Thyroid gland (tissue), 4 donors: ENCODE measurements at regions not wholly inside any gene's neighbourhood (a gene's known extent, or its start where the extent isn't known, plus 50 kb on each side); places are given as distances from the start of the nearest gene placed in this dataset.

ENCODE experiments used
- DNase-seq, 2 donors: peaks; one replicate each; pipeline ENCODE4 v3.0.0-alpha.2; 2019
- H3K27ac ChIP-seq, 3 donors: fragments of 200-600 bp; sonication (generic); 1 replicate in 2 of 3; 2 replicates in 1 of 3; pipeline ENCODE4 v1.5.1; 2016 to 2019; ENCODE audit warnings: mild to moderate bottlenecking in 1 of 3, moderate library complexity in 1 of 3
- H3K27me3 ChIP-seq: fragments of 200-600 bp; sonication (generic); one replicate; pipeline ENCODE4 v1.5.1; 2019
- H3K36me3 ChIP-seq, 2 donors: fragments of 200-600 bp; sonication (generic); one replicate each; pipeline ENCODE4 v1.5.1; 2016 to 2019
- H3K4me1 ChIP-seq, 2 donors: fragments of 200-600 bp; sonication (generic); one replicate each; pipeline ENCODE4 v1.5.1; 2017 to 2019
- H3K4me3 ChIP-seq, 3 donors: fragments of 200-600 bp; sonication (generic); replicated peaks in 1 of 3; 1 replicate in 2 of 3; 2 replicates in 1 of 3; pipeline ENCODE4 v1.5.1; 2016; ENCODE audit warnings: mild to moderate bottlenecking in 1 of 3
- H3K9me3 ChIP-seq: fragments of 200-600 bp; sonication (generic); one replicate; pipeline ENCODE4 v1.5.1; 2017
- POLR2A ChIP-seq, 2 donors: fragments of 450-650 bp; IDR thresholded peaks; one replicate each; pipeline ENCODE4 v1.6.1; 2017; ENCODE audit warnings: antibody characterized with exemption in 2 of 2, mild to moderate bottlenecking in 2 of 2, moderate library complexity in 1 of 2
- WGBS, 2 donors: methylation state at CpG; one replicate each; pipeline ENCODE4 v1.1.5; 2017; 5-methylcytosine and 5-hydroxymethylcytosine counted together
- intact Hi-C: fragments of 100-400 bp; cut with DNase I; formaldehyde crosslinking; loops from one replicate; pipeline ENCODE4 v1.15.1; 2023
- TF ChIP-seq, protein P1 (sequence below), 6 experiments: fragments of 200-600 bp in 3 of 6; fragments of 450-650 bp in 3 of 6; sonication (generic) in 3 of 6; IDR thresholded peaks; one replicate each; pipeline ENCODE4 v1.5.1; 2016 to 2019; ENCODE audit warnings: antibody characterized with exemption in 6 of 6, mild to moderate bottlenecking in 2 of 6, inconsistent platforms in 1 of 6, moderate library complexity in 1 of 6

DNA sequence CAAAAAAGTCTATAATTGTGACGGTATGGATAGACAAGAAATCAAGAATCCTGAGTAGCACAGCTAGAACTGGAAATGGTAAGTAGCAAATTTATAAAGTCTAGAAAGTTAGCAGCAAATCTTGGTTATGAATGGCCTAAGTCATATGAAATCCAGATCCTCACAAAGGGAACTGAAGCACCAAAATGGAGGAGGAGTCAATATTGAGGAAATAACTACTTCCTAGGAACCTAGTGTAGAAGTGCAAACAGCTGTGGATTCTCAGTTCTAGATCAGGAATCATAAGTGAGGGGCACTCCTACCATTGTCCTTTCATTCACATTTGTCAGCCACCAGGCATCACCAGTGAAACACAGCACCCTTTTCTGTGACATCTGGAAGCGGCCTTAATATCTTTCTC lies 202.2 kb upstream of the DCN start:
- Histone ChIP-seq H3K27me3 (no peaks in the 10 kb centered on the region), H3K9me3 (no peaks in the 10 kb centered on the region), H3K4me1 (peaks cover 34 to 37% of the 10 kb centered on the region in 2 donors), H3K4me3 (no peak overlapping the region), H3K27ac (peak overlapping the region; percentile 40 to 55 (median 50)), H3K36me3 (no peaks in the 10 kb centered on the region)
- no peak for DNase-seq
- TF ChIP-seq, protein P1, sequence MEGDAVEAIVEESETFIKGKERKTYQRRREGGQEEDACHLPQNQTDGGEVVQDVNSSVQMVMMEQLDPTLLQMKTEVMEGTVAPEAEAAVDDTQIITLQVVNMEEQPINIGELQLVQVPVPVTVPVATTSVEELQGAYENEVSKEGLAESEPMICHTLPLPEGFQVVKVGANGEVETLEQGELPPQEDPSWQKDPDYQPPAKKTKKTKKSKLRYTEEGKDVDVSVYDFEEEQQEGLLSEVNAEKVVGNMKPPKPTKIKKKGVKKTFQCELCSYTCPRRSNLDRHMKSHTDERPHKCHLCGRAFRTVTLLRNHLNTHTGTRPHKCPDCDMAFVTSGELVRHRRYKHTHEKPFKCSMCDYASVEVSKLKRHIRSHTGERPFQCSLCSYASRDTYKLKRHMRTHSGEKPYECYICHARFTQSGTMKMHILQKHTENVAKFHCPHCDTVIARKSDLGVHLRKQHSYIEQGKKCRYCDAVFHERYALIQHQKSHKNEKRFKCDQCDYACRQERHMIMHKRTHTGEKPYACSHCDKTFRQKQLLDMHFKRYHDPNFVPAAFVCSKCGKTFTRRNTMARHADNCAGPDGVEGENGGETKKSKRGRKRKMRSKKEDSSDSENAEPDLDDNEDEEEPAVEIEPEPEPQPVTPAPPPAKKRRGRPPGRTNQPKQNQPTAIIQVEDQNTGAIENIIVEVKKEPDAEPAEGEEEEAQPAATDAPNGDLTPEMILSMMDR (IDR thresholded peaks at IDR 0.05) = no peak
- no peak for TF ChIP-seq POLR2A (IDR thresholded peaks at IDR 0.05)
- 97 to 98% methylated on average over 2 of the region's 2 CpGs for WGBS, 2 donors
- intact Hi-C loops = no loop called here

DNA sequence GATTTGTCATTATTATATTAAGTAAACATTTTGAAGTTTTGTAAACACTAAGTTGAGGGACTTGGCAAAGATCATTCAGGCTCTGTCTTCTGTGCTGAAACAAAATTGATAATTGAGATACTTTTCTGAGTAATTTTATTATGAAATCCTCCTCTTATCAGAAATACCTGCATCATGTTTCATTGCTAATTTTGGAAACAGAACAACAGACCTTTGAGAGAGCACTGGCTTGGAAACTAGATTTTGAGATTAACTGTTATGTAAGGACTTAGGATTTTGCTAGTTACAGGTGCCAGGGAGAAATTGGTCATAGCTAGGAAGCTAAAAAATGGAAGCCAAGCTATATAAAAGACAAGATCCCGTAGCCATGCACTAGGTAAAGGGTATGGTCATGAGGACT lies 201.7 kb upstream of the DCN start:
- 91% methylated on average over 1 of the region's 1 CpG for WGBS, 2 donors
- no peaks in the 10 kb centered on the region for H3K36me3 ChIP-seq
- no peak overlapping the region for H3K4me3 ChIP-seq
- H3K9me3 ChIP-seq = no peaks in the 10 kb centered on the region
- intact Hi-C loops = no loop called here
- peak overlapping the region; percentile 40 to 55 (median 50) for H3K27ac ChIP-seq
- peaks cover 34 to 37% of the 10 kb centered on the region in 2 donors for H3K4me1 ChIP-seq
- TF ChIP-seq, protein P1 (IDR thresholded peaks at IDR 0.05) = no peak
- no peak for TF ChIP-seq POLR2A (IDR thresholded peaks at IDR 0.05)
- DNase-seq = no peak
- no peaks in the 10 kb centered on the region for H3K27me3 ChIP-seq

DNA sequence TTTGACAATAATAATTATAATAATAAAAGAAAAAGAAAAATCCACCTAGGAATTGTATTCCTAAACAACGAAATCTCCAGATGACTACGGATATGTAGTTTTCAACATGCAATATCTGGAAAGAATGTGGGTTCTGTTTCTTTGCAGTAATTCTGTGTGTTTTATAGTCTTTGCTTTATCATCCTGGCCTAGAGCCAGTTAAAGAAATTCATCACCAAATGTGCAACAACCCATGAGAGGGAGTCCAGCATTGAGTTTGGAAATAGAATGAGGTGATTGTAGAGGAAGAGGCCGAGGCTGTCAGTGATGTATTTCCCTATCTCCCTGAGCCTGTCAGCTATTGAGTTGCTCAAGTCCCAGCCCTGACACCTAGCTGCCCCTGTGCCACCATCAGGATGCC lies 200.5 kb upstream of the DCN start:
- intact Hi-C loops = no loop called here
- Histone ChIP-seq H3K4me1 (peaks cover 21 to 25% of the 10 kb centered on the region in 2 donors), H3K36me3 (no peaks in the 10 kb centered on the region), H3K27me3 (no peaks in the 10 kb centered on the region), H3K4me3 (no peak overlapping the region), H3K27ac (peak overlapping the region in 1 of 3 donors; percentile 91), H3K9me3 (no peaks in the 10 kb centered on the region)
- no peak for DNase-seq
- WGBS, 2 donors = 73 to 90% methylated on average over 3 of the region's 3 CpGs
- TF ChIP-seq, protein P1 (IDR thresholded peaks at IDR 0.05) = no peak
- TF ChIP-seq POLR2A (IDR thresholded peaks at IDR 0.05) = no peak

DNA sequence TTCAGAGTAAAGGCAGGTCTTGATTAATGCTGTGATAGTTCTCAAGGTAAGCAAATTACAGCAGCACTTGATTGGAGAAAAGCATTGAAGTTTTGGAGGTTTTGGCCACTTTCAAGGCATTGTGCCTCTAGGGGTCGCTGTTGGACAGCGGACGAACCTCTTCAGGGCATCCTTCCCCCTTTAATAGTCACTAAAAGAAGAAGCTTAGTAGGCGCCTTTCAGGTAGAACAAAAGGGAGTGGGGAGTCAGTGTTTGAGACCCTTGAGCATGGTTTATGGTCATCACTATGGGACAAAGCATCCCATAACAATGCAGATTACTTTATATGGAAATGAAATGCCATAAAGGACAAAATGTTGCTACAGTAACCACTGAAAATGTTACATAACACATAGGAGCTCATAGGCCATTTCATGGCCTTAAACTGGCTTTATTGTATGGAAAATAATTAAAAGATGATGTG lies 199.5 kb upstream of the DCN start:
- H3K36me3 ChIP-seq = no peaks in the 10 kb centered on the region
- peak overlapping the region in 2 of 3 donors; percentile 5 to 9 for H3K4me3 ChIP-seq
- 3 to 4% methylated on average over 4 of the region's 4 CpGs for WGBS, 2 donors
- peaks cover 14 to 17% of the 10 kb centered on the region in 2 donors for H3K4me1 ChIP-seq
- H3K27ac ChIP-seq = peak overlapping the region; percentile 56 to 91 (median 73)
- intact Hi-C loops = no loop called here
- H3K27me3 ChIP-seq = no peaks in the 10 kb centered on the region
- peak; percentile 84 to 93 for DNase-seq
- TF ChIP-seq, protein P1 (IDR thresholded peaks at IDR 0.05) = peak; percentile 66 to 92 (median 78)
- no peak for TF ChIP-seq POLR2A (IDR thresholded peaks at IDR 0.05)
- no peaks in the 10 kb centered on the region for H3K9me3 ChIP-seq

DNA sequence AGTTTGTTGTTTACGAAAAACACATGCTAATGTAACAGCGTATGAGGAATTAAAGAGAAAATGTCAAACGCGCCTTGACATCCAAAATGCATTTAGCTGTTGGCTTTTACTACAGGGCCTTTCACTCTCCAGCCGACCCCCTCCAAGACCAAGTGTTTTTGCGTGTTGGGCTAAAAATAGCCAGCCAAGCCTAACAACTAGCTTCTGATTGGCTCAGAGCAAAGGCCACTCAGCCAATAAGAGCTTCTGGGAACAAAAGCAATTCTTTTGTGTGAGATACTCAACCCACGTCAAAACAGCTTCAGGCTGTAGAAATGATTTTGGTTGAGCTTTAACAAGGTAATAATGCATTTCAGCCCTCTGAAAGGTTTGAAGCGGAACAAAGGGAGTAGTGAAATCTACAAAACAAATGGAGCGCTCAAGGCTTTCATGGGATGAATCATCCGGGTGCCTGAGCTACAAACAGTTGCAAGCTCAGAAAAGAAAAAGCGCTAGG lies 198.7 kb upstream of the DCN start:
- intact Hi-C loops = no loop called here
- H3K36me3 ChIP-seq = no peaks in the 10 kb centered on the region
- 8 to 11% methylated on average over 11 of the region's 11 CpGs for WGBS, 2 donors
- TF ChIP-seq, protein P1 (IDR thresholded peaks at IDR 0.05) = no peak
- peak in 1 of 2 donors; percentile 75 for TF ChIP-seq POLR2A (IDR thresholded peaks at IDR 0.05)
- peak overlapping the region; percentile 56 to 91 (median 73) for H3K27ac ChIP-seq
- no peaks in the 10 kb centered on the region for H3K27me3 ChIP-seq
- H3K4me1 ChIP-seq = peaks cover 14 to 17% of the 10 kb centered on the region in 2 donors
- H3K4me3 ChIP-seq = peak overlapping the region in 2 of 3 donors; percentile 5 to 9
- no peaks in the 10 kb centered on the region for H3K9me3 ChIP-seq
- DNase-seq = peak; percentile 71 to 78
